ENCODE measurements at regions not wholly inside any gene's neighbourhood (a gene's known extent, or its start where the extent isn't known, plus 50 kb on each side); places are given as distances from the start of the nearest gene placed in this dataset.
"Not testable (repeated sequence)": the region's sequence is repeated elsewhere in the genome, so short reads cannot be mapped to it uniquely, and the experiment has no call there.

DNA sequence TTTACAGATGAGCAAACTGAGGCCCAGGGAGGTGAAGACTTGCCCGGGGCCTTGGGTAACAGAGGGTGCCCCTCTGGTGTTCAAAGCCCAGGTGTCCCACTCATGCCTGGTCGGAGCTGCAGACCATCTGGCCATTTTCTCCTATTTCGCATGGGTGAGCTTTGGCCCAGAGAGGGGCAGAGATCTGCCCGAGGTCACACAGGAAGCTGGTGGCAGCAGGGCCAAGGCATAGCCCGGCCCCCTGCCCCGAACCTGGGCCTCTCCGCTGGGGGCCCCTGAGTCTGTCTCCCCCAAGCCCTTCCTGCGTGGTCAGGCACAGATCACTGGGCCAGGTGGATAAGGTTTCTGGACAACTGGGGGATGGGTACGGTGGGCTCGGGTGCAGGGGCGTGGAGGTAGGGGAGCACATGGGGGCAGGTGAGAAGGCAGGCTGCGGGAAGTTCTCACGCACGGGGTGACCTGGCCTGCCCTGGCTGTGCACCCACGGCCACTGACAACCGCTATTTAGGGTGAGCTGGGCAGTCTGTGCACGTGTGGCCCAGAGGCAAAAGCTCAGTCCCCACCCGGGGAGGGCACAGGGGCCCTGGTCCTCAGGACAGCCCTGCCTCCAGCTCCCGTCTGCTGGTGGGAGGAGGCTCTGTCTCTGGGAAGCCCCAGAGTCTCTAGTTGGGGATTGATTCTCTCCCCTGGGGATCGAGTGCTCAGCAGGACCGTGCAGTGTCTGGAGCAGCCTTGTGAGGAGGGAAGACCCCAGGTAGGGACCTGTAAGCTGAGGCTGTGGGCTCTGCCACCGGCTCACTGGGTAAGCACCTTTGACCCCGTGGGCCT is 68.6 kb downstream of the UNCX start:
- peaks cover 4% of the 10 kb centered on the region for H3K27me3 ChIP-seq
- TF ChIP-seq, protein P1, sequence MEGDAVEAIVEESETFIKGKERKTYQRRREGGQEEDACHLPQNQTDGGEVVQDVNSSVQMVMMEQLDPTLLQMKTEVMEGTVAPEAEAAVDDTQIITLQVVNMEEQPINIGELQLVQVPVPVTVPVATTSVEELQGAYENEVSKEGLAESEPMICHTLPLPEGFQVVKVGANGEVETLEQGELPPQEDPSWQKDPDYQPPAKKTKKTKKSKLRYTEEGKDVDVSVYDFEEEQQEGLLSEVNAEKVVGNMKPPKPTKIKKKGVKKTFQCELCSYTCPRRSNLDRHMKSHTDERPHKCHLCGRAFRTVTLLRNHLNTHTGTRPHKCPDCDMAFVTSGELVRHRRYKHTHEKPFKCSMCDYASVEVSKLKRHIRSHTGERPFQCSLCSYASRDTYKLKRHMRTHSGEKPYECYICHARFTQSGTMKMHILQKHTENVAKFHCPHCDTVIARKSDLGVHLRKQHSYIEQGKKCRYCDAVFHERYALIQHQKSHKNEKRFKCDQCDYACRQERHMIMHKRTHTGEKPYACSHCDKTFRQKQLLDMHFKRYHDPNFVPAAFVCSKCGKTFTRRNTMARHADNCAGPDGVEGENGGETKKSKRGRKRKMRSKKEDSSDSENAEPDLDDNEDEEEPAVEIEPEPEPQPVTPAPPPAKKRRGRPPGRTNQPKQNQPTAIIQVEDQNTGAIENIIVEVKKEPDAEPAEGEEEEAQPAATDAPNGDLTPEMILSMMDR (IDR thresholded peaks at IDR 0.05), result no peak

DNA sequence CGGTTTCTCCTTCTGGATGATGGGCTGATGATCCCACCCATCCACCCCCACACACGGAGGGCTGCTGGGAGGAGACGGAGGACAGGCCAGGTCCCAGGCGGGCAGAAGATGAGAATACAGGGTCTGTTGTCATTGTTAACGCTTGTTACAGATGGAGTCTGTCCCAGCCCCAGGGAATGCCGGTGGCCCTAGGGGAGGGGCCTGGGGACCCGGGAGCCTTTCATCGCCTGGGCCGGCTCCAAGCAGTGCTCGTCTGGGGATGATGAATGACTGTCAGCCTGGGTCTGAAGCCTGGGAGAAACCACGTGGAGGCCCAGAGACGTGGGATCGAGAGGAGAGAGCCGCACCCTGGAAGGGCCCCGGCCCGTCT is 69.2 kb downstream of the UNCX start:
- Histone ChIP-seq H3K27me3 (no peaks in the 10 kb centered on the region), H3K4me3 (no peak overlapping the region), H3K9me3 (no peaks in the 10 kb centered on the region), H3K9ac (ENCODE audit: low read depth in 2 of 2, low read length in 2 of 2) (no peak overlapping the region), H3K27ac (no peak overlapping the region), H3K4me1 (no peaks in the 10 kb centered on the region), H3K36me3 (no peaks in the 10 kb centered on the region)
- intact Hi-C loops (cut with DNase I), result no loop called here
- TF ChIP-seq, protein P1 (IDR thresholded peaks at IDR 0.05), result no peak
- DNase-seq, result no peak

More for the DNA sequence above, 68.6 kb downstream of the UNCX start:
- no peaks in the 10 kb centered on the region for H3K9me3 ChIP-seq
- H3K36me3 ChIP-seq, result no peaks in the 10 kb centered on the region
- H3K4me3 ChIP-seq, result no peak overlapping the region
- DNase-seq, result no peak
- no peak overlapping the region for H3K27ac ChIP-seq
- intact Hi-C loops (cut with DNase I), result no loop called here
- no peak overlapping the region for H3K9ac ChIP-seq (ENCODE audit: low read depth in 2 of 2, low read length in 2 of 2)
- no peaks in the 10 kb centered on the region for H3K4me1 ChIP-seq

DNA sequence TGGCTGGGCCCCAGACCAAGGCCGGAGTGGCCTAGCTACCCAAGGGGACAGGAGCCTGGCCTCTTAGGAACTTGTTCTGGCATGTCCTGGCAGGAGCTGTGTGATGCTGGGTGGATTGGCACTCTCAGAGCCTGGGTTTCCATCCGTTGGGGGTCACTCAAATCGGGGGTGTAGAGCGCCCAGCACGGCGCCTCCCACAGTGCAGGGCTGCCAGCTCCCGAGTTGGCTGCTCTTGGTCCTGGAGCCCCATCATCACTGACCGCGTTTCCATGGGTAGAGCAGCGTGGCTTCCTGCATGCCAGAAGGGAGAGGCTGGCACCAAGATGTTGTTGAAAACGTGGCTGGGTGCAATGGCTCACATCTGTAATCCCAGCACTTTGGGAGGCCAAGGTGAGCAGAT is 70.3 kb downstream of the UNCX start:
- no peaks in the 10 kb centered on the region for H3K4me1 ChIP-seq
- no peak overlapping the region for H3K4me3 ChIP-seq
- TF ChIP-seq, protein P1 (IDR thresholded peaks at IDR 0.05), result no peak
- no peaks in the 10 kb centered on the region for H3K9me3 ChIP-seq
- no peak overlapping the region for H3K9ac ChIP-seq (ENCODE audit: low read depth in 2 of 2, low read length in 2 of 2)
- no peaks in the 10 kb centered on the region for H3K36me3 ChIP-seq
- intact Hi-C loops (cut with DNase I), result no loop called here
- H3K27me3 ChIP-seq, result no peaks in the 10 kb centered on the region
- DNase-seq, result no peak
- no peak overlapping the region for H3K27ac ChIP-seq

DNA sequence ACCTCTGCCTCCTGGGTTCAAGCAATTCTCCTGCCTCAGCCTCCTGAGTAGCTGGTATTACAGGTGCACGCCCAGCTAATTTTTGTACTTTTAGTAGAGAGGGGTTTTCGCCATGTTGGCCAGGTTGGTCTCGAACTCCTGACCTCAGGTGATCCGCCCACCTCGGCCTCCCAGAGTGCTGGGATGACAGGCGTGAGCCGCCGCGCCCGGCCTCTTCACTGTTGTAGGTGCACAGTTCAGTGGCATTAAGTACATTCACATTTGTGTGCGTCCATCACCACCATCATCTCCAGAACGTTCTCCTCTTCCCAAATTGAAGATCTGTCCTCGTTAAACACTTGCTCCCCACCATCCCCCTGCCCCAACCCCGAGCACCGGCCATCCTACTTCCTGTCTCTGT is 71.3 kb downstream of the UNCX start:
- H3K9me3 ChIP-seq; H3K4me1 ChIP-seq; H3K27ac ChIP-seq; H3K36me3 ChIP-seq; H3K27me3 ChIP-seq; H3K4me3 ChIP-seq; H3K9ac ChIP-seq (ENCODE audit: low read depth in 2 of 2, low read length in 2 of 2); intact Hi-C loops (cut with DNase I); DNase-seq: not testable (repeated sequence)

DNA sequence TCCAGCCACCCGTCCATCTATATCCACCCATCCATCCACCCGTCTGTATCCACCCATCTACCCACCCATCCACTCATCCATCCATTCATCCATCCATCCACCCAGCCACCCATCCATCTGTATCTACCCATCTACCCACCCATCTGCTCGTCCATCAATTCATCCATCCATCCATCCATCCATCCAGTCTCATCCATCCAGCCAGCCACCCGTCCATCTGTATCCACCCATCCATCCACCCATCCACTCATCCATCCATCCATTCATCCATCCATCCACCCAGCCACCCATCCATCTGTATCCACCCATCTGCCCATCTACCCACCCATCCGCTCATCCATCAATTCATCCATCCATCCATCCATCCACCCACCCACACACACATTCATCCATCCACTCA is 73.2 kb downstream of the UNCX start:
- intact Hi-C loops (cut with DNase I), result no loop called here
- H3K27me3 ChIP-seq, result no peaks in the 10 kb centered on the region
- no peaks in the 10 kb centered on the region for H3K4me1 ChIP-seq
- H3K9ac ChIP-seq (ENCODE audit: low read depth in 2 of 2, low read length in 2 of 2), result no peak overlapping the region
- no peaks in the 10 kb centered on the region for H3K36me3 ChIP-seq
- H3K4me3 ChIP-seq, result no peak overlapping the region
- H3K27ac ChIP-seq, result no peak overlapping the region
- DNase-seq, result no peak
- no peaks in the 10 kb centered on the region for H3K9me3 ChIP-seq
- TF ChIP-seq, protein P1 (IDR thresholded peaks at IDR 0.05), result no peak

DNA sequence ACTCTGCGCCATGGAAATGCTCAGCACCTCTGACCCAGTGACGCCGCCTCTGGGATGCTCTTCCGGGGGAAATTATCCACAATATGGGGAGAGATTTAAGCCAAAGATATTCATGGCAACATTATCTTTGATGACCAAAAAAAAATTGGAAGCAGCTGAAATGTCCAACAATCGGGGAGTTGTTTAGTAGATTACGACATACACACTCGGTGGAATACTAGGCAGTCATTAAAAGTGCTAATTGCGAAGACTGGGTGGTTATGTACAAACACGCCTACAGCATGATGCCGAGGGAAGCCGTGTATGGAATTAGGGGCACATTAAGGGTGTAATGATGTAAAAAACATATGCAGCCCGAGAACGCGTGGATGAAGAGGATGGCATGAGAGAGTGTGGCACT is 75.2 kb downstream of the UNCX start:
- no peaks in the 10 kb centered on the region for H3K27me3 ChIP-seq
- intact Hi-C loops (cut with DNase I), result no loop called here
- no peak for DNase-seq
- H3K36me3 ChIP-seq, result no peaks in the 10 kb centered on the region
- H3K9me3 ChIP-seq, result no peaks in the 10 kb centered on the region
- H3K27ac ChIP-seq, result no peak overlapping the region
- H3K4me3 ChIP-seq, result no peak overlapping the region
- TF ChIP-seq, protein P1 (IDR thresholded peaks at IDR 0.05), result no peak
- H3K9ac ChIP-seq (ENCODE audit: low read depth in 2 of 2, low read length in 2 of 2), result no peak overlapping the region
- no peaks in the 10 kb centered on the region for H3K4me1 ChIP-seq

All from colonic mucosa (tissue), 4 donors.